ENCODE measurements at regions not wholly inside any gene's neighbourhood (a gene's known extent, or its start where the extent isn't known, plus 50 kb on each side); places are given as distances from the start of the nearest gene placed in this dataset.

DNA sequence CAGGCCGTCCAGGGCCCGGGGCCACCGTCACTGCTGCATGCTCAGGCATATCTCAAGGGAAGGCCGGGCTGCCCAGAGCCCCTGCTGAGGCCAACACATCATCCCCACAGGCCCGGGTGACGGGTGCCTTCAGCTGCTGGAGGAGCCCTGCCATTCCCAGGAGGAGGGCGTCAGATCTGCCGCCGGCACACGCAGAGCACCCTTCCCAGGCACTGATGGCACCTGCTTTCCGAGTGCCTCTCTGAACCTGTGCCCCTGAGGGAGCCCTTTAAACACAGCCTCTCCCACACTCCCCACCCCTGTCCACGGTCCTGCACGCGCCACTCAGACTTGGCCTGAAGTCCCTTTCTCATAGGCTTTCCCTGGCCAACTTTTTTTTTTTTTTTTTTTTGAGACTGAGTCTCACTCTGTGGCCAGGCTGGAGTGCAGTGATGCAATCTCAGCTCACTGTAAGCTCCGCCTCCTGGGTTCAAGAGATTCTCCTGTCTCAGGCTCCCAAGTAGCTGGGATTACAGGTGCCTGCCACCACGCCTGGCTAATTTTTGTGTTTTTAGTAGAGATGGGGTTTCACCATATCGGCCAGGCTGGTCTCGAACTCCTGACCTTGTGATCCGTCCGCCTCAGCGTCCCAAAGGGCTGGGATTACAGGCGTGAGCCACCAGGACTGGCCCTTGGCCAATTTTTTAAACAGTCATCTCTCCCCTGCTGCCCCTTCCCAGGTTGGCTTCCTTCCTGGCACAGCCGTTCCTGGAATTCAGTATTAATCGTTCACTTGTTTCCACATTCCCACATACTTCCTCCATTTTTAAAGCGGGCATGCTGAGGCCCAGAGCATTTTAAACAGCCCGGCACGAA, 211.7 kb downstream of the NDUFA10 start:
- H4K20me1 ChIP-seq = no peaks in the 10 kb centered on the region
- no peaks in the 10 kb centered on the region for H3K27me3 ChIP-seq
- peak overlapping the region in 2 of 11 experiments; percentile 2 to 28; a peak in 4 of 22 replicates for H3K4me2 ChIP-seq
- H3K9ac ChIP-seq = no peak overlapping the region
- no peaks in the 10 kb centered on the region for H3K36me3 ChIP-seq
- H3K4me3 ChIP-seq = no peak overlapping the region
- no peak for TF ChIP-seq Cebpa-rat (IDR thresholded peaks at IDR 0.05)
- no peak overlapping the region for H3K27ac ChIP-seq
- peaks cover 19 to 51% (median 41%) of the 10 kb centered on the region in 10 experiments for H3K4me1 ChIP-seq
- peaks cover 0 to 13% (median 0%) of the 10 kb centered on the region in 11 experiments; a peak in 1 of 22 replicates for H3K9me3 ChIP-seq (replicated peaks in 1 of 11)

- Histone ChIP-seq H3K27me3 (peaks cover 0 to 4% (median 0%) of the 10 kb centered on the region in 11 experiments; a peak in 5 of 22 replicates), H3K36me3 (no peaks in the 10 kb centered on the region), H3K4me2 (no peak overlapping the region), H3K27ac (no peak overlapping the region), H3K4me3 (no peak overlapping the region), H4K20me1 (no peaks in the 10 kb centered on the region), H3K9ac (no peak overlapping the region), H3K4me1 (peaks cover 6 to 39% (median 29%) of the 10 kb centered on the region in 10 experiments), H3K9me3 (replicated peaks in 1 of 11) (peaks cover 0 to 13% (median 0%) of the 10 kb centered on the region in 11 experiments; a peak in 1 of 22 replicates)
- TF ChIP-seq Cebpa-rat (IDR thresholded peaks at IDR 0.05) = no peak
Observed at GRCh38 chr2:239811806-239812560, 213.2 kb downstream of the NDUFA10 start.

DNA sequence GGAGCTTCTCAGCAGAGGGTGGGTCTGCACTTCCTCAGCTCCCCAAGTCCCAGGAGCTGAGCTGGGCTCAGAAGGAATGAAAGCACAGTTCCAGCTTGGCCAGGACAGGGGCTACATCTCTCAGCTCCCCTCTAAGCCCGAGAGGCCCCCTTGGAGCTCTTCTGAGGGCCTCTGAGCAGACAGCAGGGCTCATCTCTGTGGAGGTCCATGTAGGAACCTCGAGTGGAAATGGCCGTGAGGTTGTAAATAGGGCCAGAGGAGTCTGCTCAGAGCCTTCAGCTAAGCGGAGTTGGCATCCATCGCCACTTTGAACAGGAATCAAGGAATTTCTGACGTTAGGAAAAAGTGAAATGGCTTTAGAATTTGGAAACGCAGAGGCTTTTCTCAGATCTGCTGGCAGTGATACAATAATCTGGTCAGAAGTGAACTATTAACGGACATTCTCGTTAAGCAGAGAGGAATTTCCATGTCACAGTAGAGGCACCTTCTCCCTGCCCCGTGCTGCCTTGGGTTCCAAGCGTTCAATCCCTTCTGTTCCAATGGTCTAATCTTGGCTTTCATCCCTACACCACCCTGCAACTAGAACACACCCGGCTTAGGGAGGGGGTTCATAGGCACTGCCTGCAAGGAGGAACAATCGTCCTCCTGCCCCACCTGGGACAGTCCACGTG, 213.9 kb downstream of the NDUFA10 start:
- Histone ChIP-seq H4K20me1 (no peaks in the 10 kb centered on the region), H3K9ac (no peak overlapping the region), H3K9me3 (replicated peaks in 1 of 11) (peaks cover 0 to 6% (median 0%) of the 10 kb centered on the region in 11 experiments; a peak in 1 of 22 replicates), H3K27me3 (peaks cover 0 to 12% (median 0%) of the 10 kb centered on the region in 11 experiments; a peak in 7 of 22 replicates), H3K4me3 (no peak overlapping the region), H3K36me3 (no peaks in the 10 kb centered on the region), H3K4me2 (no peak overlapping the region), H3K4me1 (peaks cover under 1 to 39% (median 29%) of the 10 kb centered on the region in 10 experiments), H3K27ac (no peak overlapping the region)
- TF ChIP-seq Cebpa-rat (IDR thresholded peaks at IDR 0.05) = no peak

- no peak for TF ChIP-seq Cebpa-rat (IDR thresholded peaks at IDR 0.05)
- H3K4me3 ChIP-seq = no peak overlapping the region
Observed at GRCh38 chr2:239809391-239809790, 215.8 kb downstream of the NDUFA10 start.

GRCh38 chr2:239807568-239807967, 217.6 kb downstream of the NDUFA10 start:
- Histone ChIP-seq H4K20me1 (no peaks in the 10 kb centered on the region), H3K9ac (no peak overlapping the region), H3K9me3 (replicated peaks in 1 of 11) (no peaks in the 10 kb centered on the region), H3K27ac (no peak overlapping the region), H3K27me3 (peaks cover 0 to 21% (median 0%) of the 10 kb centered on the region in 11 experiments; a peak in 7 of 22 replicates), H3K4me2 (peak overlapping the region in 3 of 11 experiments; percentile 70 to 85 (median 78); a peak in 4 of 22 replicates), H3K4me1 (peaks cover 10 to 49% (median 41%) of the 10 kb centered on the region in 10 experiments), H3K4me3 (no peak overlapping the region), H3K36me3 (no peaks in the 10 kb centered on the region)
- TF ChIP-seq Cebpa-rat (IDR thresholded peaks at IDR 0.05) = peak in 1 of 11 experiments; percentile 19; a peak in 1 of 22 replicates

More at GRCh38 chr2:239809391-239809790, 215.8 kb downstream of the NDUFA10 start:
- Histone ChIP-seq H3K36me3 (no peaks in the 10 kb centered on the region), H3K27ac (no peak overlapping the region), H3K27me3 (peaks cover 0 to 21% (median 0%) of the 10 kb centered on the region in 11 experiments; a peak in 7 of 22 replicates), H4K20me1 (no peaks in the 10 kb centered on the region), H3K9ac (no peak overlapping the region), H3K4me2 (peak overlapping the region in 3 of 11 experiments; percentile 5 to 26 (median 26); a peak in 3 of 22 replicates), H3K9me3 (replicated peaks in 1 of 11) (no peaks in the 10 kb centered on the region), H3K4me1 (peaks cover 10 to 41% (median 28%) of the 10 kb centered on the region in 10 experiments)

DNA sequence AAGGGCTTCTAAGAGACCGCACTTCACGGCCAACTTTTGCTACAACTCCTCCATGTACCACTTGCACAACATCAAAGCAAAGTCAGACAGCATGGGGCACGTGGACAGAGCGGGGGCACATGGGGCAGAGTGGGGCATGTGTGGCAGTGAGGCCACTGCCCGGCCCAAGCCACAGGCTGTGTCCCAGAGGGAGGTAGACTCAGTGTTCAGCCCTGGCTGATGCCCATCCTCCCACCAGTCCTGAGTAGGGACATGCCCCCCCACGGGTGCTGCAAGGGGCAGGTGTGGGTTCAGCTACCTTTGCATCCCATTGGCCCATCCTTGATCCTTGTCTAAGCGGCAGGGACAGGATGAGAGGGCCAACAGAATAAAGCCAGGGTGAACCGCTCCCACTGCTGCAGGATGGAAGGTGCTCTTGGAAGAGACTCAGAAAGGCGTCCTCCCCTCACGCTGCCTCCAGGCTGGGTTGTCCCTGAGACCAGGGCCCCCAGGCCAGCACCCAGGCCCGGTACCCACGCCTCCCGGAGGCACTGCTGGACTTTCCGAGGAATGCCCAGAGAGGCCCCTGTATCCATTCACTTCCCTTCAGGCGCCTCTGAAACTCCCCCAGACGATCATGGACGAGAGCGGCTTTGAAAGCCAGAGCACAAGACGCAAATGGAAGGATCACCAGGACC, 218.2 kb downstream of the NDUFA10 start:
- no peak overlapping the region for H3K27ac ChIP-seq
- peak overlapping the region in 10 of 11 experiments; percentile 42 to 85 (median 66); a peak in 19 of 22 replicates for H3K4me2 ChIP-seq
- H3K9ac ChIP-seq = no peak overlapping the region
- peaks cover 0 to 21% (median 0%) of the 10 kb centered on the region in 11 experiments; a peak in 7 of 22 replicates for H3K27me3 ChIP-seq
- H4K20me1 ChIP-seq = no peaks in the 10 kb centered on the region
- peaks cover 10 to 49% (median 41%) of the 10 kb centered on the region in 10 experiments for H3K4me1 ChIP-seq
- no peak for TF ChIP-seq Cebpa-rat (IDR thresholded peaks at IDR 0.05)
- no peaks in the 10 kb centered on the region for H3K9me3 ChIP-seq (replicated peaks in 1 of 11)
- H3K36me3 ChIP-seq = no peaks in the 10 kb centered on the region
- no peak overlapping the region for H3K4me3 ChIP-seq

GRCh38 chr2:239806276-239806675, 218.9 kb downstream of the NDUFA10 start:
- Histone ChIP-seq H3K36me3 (no peaks in the 10 kb centered on the region), H3K4me2 (peak overlapping the region; percentile 42 to 85 (median 70)), H3K27ac (no peak overlapping the region), H3K27me3 (peaks cover 0 to 21% (median 0%) of the 10 kb centered on the region in 11 experiments; a peak in 7 of 22 replicates), H3K9ac (0 out of 22 replicates have a peak overlapping the region, but pooled peaks of 1 of the 11 experiments have one; percentile 3), H4K20me1 (no peaks in the 10 kb centered on the region), H3K9me3 (replicated peaks in 1 of 11) (peaks cover 0 to 5% (median 2%) of the 10 kb centered on the region in 11 experiments; a peak in 14 of 22 replicates), H3K4me1 (peaks cover 10 to 49% (median 41%) of the 10 kb centered on the region in 10 experiments), H3K4me3 (no peak overlapping the region)
- no peak for TF ChIP-seq Cebpa-rat (IDR thresholded peaks at IDR 0.05)

DNA sequence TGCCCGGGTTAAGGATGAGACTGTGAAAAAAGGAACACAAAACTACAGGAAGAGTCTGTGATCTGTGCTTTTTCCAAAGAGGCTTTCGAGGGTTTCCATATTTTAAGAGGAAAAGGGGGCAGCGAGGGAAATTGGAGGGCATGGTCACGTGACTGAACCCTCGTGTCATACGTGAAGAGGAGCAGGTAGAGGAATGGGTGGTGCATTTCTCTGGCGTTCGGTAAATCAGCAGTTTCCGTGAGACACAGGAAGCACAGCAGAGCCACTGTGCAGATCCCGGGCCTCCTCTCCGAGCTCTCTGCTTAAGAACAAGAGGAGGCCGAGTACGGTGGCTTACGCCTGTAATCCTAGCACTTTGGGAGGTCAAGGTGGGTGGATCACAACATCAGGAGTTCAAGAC, 219.7 kb downstream of the NDUFA10 start:
- TF ChIP-seq Cebpa-rat (IDR thresholded peaks at IDR 0.05) = no peak
- H3K27me3 ChIP-seq = peaks cover 0 to 21% (median 0%) of the 10 kb centered on the region in 11 experiments; a peak in 7 of 22 replicates

More for the DNA sequence above, 219.7 kb downstream of the NDUFA10 start:
- Histone ChIP-seq H3K4me1 (peaks cover 10 to 49% (median 41%) of the 10 kb centered on the region in 10 experiments), H3K4me3 (no peak overlapping the region), H3K9me3 (replicated peaks in 1 of 11) (peaks cover 8 to 14% (median 11%) of the 10 kb centered on the region in 11 experiments), H3K4me2 (peak overlapping the region; percentile 42 to 85 (median 70); a peak in 20 of 22 replicates), H4K20me1 (no peaks in the 10 kb centered on the region), H3K36me3 (no peaks in the 10 kb centered on the region), H3K9ac (no peak overlapping the region), H3K27ac (no peak overlapping the region)
